GM19240 (cell line): ENCODE measurements at regions not wholly inside any gene's neighbourhood (a gene's known extent, or its start where the extent isn't known, plus 50 kb on each side); places are given as distances from the start of the nearest gene placed in this dataset.

Source experiments
- DNase-seq: peaks from one replicate; pipeline ENCODE4 v3.0.0; 2011; ENCODE audit warnings: low spot score; ENCODE audit not compliant: insufficient read length

DNA sequence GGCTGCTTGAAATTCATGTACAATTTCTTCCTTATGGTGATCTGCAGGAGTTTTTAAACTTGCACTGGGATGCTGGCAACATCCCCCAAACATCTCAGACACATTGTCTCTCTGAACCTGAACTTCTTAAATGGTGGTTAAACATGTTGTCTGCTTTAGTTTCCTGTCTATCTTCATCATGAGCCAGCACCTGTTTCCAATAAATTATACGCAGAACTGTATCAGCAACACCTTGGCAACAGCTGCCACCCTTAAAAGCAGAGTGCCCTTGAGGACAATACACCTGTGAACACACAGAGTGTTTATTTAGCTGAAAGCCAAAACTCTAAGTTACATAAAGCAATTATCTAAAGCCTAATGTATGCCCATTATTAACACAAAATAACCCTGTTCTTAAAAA, 242.9 kb downstream of the WNT5A start:
- no peak for DNase-seq

DNA sequence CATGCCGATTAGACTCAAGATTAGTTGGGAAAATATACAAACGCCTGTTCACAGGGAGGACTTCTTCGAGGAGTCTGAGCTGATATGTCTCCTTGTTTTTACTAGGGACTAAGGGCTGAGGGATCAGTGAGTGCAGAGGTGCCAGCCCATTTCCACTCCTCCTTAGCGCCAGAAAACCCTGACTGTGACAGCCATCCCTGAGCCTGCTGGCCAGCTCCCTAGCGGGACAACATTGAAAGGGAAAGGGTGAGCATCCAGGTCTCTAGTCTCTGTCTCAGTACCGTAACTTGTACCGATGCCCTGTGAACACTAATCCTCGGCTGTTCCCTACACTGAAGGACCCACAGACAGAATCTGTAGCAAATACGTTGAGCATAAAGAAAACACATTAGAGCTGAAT, 243.4 kb downstream of the WNT5A start:
- no peak for DNase-seq

DNA sequence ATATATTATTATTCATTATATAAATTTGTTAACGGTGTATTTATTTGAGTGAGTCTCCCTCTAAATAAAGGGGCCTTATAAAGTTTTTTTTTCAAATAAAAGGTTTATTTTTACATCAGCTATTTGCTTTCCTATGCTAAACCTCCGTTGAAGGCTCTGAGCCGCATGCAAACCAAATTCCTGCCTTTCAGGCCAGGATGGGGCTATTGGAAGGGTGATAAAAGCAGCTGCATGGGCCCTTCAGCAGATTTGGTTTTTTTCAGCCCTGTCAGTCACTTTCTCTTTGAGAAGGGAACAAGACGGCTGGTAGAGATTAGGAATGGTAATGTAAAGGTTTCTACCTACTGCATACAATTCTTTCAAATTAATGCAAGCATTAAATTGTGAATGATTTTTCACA, 244.2 kb downstream of the WNT5A start:
- no peak for DNase-seq

DNA sequence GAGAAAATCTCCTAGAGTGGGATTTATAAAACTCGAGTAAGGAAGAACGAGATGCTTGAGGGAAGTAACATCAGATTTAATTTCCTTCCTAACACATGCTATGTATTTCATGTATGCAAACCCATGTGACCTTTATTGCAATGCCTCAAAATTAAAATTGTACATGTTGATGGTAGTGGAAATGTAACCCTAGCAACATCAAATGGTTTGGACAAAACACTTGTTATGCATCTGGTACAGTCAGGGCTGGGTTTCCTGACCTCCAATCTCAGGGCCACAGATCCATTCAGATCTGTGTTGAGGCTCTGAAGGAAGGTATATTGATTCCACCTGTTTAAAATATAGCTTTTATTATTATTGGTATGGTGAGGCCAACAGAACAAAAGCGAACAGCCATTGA, 246.0 kb downstream of the WNT5A start:
- DNase-seq: no peak

DNA sequence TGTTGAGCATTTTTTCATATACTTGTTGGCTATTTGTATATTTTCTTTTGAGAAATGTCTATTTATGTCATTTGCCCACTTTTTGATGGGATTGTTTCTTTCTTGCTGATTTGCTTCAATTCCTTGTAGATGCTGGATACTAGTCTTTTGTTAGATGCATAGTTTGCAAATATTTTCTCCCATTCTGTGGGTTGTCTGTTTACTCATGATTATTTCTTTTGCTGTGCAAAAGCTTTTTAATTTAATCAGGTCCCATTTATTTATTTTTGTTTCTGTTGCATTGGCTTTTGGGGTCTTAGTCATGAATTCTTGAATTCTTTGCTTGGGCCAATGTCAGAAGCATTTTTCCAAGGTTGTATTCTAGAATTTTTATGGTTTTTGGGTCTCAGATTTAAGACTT, 251.7 kb downstream of the WNT5A start:
- no peak for DNase-seq

DNA sequence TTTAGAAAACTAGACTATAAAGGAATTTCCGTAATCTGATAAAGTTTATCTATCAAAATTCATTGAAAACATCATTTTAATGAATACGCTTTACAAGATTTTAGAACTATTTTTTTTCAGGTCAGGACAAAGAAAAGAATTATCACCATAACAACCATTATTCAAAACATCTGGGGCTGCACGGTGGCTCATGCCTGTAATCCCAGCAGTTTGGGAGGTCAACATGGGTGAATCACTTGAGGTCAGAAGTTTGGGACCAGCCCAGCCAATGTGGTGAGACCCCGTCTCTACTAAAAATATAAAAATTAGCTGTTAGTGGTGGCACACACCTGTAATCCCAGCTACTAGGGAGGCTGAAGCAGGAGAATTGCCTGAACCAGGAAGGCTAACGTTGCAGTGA, 260.4 kb downstream of the WNT5A start:
- DNase-seq: no peak

DNA sequence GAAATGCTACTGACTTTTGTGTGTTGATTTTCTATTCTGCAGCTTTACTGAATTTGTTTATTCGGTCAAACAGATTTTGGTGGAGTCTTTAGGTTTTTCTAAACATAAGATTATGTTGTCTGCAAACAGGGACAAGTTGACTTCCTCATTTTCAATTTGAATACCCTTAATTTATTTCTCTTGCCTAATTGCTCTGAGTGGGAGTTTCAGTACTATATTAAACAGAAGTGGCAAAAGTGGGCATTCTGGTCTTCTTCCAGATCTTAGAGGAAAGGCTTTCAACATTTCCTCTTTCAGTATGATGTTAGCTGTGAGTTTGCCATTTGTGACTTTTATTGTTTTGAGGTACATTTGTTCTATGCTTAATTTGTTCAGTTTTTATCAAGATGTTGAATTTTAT, 268.5 kb downstream of the WNT5A start:
- DNase-seq: no peak

DNA sequence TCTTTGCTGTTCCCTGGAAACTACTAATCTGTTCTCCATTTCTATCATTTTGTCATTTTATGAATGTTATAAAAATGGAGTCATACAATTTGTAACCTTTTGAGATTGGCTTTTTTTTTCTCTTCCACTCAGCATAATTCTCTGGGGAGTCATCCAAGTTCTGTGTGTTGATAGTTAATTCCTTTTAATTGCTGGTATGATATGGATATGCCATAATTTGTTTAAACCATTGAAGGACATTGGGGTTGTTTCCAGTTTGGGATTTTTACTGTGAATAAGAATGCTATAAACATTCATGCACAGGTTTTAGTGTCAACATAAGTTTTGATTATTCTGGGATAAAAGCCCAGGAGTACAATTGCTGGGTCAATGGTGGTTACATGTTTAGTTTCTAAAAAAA, 279.4 kb downstream of the WNT5A start:
- DNase-seq: no peak

DNA sequence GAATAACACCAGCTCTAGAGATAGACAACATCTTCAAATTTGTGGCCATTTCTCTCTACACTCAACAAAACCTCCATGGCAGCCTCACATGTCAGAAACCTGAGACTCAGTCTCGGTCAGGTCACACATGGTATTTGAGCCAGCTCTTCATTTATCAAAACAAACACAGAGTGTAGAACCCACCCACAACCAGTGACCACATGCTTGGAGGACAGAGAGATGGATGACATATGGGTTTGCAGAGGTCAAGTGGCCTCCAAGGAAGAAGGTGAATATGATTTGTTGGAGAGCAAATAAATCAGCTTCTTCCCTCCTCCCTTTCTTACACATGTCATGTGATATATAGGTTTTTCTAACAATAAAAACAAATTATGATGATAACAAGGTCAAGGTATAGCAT, 278.1 kb upstream of the LRTM1 start:
- DNase-seq: no peak

DNA sequence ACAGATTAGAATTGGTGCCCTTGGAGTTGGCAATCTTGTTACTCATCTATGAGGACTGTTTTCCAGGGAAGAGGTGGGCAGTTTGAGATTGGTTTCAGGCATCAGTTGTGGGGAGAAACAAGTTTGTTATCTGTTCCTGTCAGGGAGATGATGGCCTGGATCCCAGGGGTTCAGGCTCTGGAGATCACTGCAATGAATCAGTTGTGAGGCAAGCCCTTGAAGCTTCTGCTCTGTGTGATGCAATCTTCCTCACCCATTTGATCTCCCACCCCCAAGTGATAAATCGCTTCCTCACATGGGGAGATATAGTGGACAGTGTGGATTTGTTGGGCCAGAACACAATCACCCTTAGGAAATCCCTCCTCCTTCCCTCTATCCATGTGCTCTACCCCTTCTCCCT, 276.6 kb upstream of the LRTM1 start:
- no peak for DNase-seq

DNA sequence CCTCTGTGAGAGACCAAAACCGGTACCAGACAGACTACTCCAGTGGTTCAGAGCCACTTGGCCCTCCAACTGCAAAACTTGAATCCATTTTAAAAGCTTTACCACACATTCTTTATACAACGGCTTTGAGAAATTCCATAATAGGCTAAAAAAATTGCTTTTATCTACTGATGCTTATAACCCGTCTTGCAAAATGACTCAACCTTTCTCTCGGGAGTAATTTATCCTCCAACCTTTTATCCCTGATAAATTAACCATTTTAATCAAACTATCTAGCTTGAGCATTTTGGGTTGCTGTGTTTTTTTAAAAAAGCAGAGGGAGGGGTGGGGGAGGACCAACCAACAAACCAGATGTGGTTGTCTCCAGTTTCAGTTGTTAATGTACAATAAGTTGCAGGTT, 275.7 kb upstream of the LRTM1 start:
- no peak for DNase-seq

DNA sequence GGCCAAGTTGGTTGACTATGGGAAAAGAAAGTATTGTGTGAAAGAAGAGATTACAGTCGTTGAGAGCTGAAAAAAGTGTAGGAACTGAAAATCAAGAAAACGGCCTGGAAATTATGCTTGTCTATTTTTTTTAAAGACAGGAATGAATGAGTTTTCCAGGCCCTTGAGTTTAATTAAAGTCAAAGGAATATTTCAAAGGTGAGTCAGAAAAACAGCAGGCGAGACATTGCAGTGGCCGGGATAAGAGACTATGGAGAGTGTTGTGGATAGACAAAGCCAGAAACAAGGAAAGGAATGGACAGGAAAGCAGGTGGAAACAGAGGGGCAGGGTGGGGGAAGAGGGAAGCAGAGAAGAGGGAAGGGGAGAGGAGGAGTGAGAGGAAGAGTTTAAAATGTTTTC, 275.1 kb upstream of the LRTM1 start:
- DNase-seq: no peak

DNA sequence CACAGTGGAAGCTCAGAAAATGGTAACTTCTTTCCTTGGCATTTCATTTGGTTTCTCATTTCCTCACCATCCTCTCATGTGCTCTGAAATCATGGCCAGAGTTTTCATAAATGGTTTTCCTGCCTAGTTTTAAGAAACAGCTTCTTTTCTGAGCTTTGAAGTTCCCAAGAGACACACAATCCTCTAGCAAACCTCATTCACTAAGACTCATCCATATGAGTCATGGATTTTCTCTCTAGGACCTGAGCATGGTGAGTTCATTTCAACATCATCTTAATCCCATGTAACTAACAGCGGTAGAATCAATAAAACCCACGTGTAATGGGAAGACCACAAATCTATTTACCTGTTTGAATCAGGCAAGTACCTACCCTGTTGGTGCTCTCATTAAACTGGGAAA, 274.5 kb upstream of the LRTM1 start:
- DNase-seq: no peak

DNA sequence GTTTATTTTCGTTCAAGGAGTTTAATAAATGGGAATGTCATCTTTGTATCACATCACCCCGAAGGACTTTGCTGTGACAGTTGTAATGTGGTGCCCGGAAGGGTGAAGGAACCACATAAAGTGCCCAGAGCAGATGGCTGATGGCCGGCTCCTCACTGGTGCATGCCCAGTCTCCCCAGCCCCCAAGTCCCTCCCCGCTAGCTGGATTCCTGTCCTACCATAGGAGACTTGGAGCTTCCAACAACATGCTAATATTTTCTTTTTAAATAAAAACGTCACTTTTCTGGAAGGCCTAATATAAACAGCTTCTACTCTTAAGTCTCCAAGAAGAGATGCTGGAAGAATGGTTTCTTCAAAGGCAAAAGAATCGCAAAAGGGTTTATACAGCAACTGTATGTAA, 273.9 kb upstream of the LRTM1 start:
- DNase-seq: no peak

DNA sequence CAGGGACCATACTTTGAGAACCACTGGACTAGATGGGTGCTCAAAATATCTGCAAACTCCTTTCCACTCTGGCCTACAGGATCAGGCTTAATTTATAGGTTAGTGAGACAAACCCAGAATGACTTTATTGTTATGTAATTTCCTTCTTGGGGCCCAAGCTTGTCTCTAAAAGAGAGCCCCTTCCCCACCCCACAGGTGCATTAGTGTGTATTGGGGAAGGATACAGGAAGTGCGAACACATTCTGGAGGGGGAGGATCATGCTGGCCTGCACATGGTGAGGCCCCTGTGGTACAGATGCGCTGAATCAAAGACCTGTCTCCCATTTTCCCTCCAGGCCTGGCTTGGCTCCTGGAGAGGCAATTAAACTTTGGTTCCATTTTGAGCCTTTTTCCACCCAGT, 273.0 kb upstream of the LRTM1 start:
- no peak for DNase-seq

DNA sequence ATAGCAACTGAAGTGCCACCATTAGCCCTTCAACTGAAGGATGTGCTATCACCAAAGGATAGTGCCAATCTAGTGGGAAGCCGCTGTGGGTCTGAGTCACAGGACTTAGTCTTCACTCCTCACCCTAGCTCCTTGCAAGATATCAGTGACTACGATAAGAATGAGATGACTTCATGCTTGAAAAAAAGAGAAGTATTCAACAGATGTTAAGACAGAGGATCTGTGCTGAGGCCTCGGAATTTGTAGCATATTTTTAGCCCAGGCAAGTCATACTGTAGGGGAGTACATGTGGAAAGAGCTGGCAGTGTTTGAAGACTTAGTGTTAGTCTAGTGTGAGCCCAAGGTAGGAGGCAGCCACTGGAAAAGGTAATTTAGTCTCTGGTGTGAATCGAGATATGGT, 270.7 kb upstream of the LRTM1 start:
- no peak for DNase-seq

DNA sequence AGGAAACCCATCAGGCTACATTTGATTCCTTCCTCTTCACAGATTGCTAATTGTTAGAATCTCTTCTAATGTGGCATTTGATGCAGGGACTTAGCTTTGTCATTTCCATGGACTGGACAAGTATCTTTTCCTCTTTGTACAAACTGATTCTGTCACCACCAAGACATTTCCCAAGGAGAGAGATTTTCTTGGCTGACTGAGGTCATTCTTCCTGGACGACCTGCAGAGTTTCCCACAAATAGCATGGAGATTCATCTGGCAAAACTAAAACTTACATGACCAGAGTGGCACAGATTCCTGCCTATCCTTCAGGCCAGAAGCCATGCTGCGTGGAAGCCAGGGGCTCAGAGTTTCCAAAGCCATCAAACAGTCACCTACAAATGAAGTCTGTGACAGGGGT, 269.2 kb upstream of the LRTM1 start:
- no peak for DNase-seq

DNA sequence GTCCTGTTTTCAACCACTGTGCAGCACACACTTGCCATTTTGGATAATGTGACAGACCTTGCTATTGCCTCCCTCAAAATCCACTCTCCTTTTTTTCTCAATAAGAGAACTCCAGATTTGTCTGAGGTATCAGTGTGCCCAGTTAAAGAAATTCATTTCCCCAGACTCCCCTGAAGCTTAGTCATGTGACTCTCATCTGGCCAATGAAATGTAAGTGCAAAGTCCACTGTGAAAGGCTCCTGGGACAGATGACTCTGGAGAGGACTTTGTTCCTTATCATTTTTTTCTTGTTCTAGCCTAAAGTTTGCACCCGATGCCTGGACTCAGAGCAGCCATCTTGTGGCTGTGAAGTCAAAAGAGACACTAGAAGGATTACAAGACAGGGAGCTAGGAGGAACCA, 268.6 kb upstream of the LRTM1 start:
- DNase-seq: no peak

DNA sequence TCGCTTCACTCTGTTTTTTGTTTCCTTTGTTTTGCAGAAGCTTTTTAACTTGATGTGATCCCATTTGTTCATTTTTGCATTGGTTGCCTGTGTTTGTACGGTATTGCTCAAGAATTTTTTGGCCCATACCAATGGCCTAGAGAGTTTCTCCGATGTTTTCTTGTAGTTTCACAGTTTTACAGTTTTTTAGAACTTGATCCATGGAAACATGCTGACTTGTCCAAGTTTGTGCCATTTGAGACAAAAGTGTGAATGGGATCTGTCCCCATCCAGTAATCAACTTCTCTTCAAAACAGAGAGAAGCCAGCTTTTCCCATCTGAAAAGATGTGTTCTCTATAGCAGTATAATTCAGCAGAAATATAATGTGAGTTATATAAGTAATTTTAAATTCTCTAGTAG, 266.5 kb upstream of the LRTM1 start:
- DNase-seq: no peak

DNA sequence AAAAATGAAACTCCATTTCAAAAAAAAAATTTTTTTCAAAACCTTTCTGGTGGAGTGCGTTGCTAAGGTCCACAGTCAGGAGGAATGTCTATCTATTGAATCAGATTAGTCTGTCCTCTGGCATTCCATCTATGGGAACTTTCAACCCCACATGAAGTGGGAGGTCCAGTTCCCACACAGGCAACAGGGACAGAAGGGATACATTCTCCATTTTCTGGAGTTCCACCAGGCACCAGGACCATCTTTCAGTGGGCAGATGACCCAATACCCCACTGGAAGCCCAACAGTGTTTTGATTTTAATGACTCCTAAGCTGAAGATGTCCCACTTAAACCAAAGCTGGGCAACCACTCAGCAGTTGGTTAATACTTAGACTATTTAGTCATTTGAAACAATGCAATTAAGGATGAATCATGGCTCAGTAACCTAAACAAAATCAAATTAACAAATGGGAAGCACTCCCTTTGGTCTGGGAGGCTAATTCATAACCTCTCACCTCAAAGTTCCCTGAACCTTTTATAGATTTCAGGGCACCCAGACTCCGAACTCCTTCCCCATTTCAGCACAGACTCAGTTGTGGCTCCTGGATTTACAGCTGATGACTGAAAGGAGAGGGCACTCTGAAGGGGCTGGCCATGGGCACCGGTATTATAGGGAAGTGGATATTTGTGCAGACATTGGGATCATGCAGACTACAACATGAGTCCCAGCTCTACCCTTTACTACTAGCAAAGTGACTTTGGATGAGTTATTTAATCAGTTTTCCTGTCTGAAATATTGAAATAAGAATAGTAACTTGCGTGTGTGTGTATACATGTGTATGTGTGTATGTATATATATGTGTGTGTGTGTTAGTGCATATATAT, 264.3 kb upstream of the LRTM1 start:
- no peak for DNase-seq

DNA sequence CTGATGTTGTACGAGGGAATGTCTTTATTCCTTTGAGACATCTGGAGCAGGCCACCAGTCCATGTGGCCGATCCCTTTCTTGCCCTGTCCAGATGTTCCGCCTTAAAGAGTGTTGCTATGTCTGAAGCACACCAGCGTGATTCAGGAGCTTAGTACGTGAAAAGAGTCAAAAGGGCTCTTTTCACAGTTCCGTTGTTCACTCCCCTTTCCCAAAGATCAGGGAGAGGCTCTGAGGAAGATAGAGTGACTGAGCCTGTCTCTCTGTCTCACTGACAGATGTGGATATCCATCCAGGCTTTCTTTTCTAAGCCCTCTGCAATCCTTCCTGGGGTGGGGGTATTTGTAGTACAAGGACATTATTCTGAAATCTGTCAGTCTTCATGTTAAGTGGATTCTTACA, 262.5 kb upstream of the LRTM1 start:
- DNase-seq: no peak

DNA sequence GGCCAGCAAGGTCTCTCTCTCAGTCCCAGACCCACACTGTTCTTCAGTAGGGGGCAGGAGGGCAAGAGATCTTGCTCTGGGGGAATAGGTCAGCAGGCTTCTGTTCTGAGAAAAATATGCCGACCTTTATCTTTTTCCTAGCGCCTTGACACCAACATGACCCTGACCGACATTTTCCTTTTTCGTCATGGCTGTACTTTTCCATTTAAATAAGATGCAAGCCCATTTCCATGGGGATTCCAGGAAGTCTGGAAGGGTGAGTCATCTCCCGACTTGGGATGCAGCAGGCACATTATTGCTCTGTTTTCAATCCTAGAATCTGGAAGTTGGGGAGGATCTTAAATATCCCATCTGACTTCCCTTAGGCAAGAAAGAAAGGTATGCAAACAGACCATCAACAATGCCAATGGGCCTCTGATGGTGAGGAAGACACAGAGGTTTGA, 261.5 kb upstream of the LRTM1 start:
- DNase-seq: no peak

DNA sequence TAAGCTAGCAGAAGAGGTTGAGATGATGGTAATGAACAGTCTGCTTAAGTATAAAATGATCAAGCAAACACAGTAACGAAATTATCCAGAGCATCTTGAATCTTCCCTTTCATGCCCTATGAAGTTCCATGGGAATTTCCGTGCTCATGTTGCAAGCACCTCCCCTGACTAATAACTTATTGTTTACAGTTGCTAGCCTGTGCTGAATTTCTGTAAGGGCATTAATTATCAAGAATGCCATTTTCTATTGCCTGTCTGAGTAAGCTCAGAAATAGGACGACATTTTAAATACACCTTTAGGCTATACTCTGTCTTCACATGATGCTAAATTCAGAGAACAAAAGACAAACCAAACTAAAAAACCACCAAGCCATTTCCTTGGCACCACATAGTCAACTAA, 257.5 kb upstream of the LRTM1 start:
- no peak for DNase-seq

DNA sequence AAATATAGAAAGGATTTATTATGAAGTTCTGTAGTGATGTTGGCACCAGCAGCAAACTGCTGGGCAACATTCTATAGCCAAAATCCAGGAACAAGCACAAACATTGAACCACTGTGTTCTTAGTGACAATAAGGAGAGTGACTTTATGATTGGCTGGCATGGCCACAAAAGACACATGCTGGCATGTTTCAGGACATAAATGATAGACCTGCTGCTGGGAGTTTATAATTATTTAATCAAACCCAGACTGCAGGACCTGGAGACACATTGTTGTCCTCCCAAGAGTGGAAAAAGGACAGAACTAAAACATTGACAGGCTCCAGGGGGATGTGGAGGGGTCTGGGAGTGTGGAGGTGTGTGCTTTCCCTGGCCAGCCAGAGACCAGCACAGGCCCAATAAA, 255.3 kb upstream of the LRTM1 start:
- DNase-seq: no peak
